ENCODE measurements at regions not wholly inside any gene's neighbourhood (a gene's known extent, or its start where the extent isn't known, plus 50 kb on each side); places are given as distances from the start of the nearest gene placed in this dataset.

DNA sequence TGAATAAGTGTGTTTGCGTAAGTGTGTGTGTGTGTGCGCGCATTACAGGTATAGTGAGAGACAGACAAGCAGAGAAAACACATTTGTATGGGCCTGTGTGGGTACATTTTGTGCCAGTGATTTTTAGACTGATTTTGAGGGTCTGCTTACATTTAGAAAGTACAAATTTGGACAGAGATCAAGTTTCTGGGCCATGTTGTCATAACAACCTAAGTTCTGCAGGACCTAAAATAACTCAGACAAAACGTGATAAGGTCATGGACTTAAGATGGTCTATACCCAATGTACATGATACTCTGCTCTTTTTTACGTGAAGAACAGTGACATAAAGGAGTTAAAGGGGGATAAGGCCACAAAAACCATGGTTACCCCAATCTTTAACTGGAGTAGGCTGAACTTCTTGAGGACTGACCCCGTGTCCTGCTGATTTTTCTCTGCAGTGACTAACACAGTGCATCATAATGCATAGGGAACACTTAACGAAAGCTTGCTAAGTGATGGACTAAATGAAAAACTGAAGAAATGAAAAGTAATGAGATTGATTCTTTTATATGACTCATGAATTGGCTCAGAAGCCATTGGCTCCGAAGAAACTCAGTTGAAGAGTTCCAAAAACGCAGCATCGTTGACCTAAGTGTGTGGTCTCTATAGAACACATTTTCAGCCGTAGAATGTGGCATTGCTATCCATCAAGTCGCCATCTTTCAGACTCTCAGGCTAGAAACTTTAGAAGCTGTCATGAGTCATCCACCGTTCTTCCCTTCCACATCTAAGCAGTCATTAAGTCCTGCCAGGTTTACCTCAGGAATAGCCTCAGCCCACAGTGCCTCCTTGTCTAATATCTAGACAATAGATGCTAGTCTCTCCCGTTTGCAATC lies 61.6 kb upstream of the NCOA1 start:
- TF ChIP-seq, protein P1, sequence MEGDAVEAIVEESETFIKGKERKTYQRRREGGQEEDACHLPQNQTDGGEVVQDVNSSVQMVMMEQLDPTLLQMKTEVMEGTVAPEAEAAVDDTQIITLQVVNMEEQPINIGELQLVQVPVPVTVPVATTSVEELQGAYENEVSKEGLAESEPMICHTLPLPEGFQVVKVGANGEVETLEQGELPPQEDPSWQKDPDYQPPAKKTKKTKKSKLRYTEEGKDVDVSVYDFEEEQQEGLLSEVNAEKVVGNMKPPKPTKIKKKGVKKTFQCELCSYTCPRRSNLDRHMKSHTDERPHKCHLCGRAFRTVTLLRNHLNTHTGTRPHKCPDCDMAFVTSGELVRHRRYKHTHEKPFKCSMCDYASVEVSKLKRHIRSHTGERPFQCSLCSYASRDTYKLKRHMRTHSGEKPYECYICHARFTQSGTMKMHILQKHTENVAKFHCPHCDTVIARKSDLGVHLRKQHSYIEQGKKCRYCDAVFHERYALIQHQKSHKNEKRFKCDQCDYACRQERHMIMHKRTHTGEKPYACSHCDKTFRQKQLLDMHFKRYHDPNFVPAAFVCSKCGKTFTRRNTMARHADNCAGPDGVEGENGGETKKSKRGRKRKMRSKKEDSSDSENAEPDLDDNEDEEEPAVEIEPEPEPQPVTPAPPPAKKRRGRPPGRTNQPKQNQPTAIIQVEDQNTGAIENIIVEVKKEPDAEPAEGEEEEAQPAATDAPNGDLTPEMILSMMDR (IDR thresholded peaks at IDR 0.05; ENCODE audit: low read depth, low read length): no peak
- no peak for TF ChIP-seq EZH2phosphoT487 (IDR thresholded peaks at IDR 0.05; ENCODE audit: low read depth)
